NCI-H748 (cell line): ENCODE measurements at regions not wholly inside any gene's neighbourhood (a gene's known extent, or its start where the extent isn't known, plus 50 kb on each side); places are given as distances from the start of the nearest gene placed in this dataset.

Experiments used
- DNase-seq: peaks from one replicate; lab custom pipeline; 2025; ENCODE audit not compliant: unreplicated experiment; lab: John Stamatoyannopoulos, UW

DNA sequence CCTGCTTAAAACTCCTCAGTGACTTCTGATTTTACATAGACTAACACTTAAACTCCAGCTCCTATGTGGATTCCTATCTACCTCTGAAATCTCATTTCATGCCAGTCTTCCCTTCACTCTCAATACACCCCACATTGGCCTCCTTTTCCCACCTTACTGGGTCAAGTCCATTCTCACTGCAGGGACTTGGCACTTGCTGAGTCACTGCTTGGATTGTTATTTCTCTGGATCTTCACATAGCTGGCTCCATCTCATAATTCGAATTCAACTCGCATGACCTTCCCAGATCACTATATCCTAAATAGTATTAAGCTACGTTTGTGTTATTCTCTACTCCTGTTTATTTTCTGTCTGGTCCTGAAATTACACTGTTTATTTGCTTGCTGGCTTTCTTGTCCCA is 59.6 kb upstream of the FRMD4B start:
- no peak for DNase-seq

DNA sequence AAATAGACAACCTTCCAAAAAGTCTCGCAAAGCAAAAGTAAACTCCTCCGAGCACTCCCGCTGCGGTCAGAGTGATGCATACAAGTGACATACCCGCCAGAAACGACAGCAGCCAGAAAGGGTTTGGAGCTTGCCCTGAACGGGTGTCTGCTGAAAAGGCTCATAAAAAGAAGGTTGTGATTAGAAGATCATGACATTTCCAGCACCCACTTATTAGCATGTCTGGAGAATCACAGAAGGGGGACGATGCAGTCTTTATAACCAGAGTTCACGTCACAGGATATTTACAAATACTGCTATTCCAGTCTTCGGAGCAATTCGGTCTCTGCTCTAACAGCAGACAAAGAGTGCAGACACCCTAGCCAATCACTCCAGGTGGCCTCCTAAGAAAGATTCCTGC is 59.1 kb upstream of the FRMD4B start:
- DNase-seq = no peak

DNA sequence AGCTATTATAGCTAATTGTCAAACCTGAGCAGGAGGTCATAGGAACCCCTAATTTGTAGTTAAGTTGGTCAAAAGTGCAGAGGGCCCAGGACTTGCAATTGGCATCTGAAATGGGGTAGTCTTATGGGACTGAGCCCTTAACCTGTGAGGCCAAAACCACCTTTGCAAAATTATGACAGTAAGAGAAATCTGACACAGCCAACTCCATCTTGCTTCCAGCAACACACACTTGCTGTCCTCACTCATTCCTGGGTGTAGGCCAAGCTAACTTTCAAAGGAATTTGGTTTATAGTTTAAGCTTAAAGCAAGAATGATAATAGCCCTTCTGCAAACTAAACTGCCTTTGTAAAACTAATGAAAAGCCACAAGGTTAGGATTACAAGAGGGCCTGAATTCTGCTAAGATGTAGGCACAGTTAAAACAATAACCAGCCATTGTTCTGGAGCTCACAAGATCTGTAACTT is 57.6 kb upstream of the FRMD4B start:
- DNase-seq = no peak

DNA sequence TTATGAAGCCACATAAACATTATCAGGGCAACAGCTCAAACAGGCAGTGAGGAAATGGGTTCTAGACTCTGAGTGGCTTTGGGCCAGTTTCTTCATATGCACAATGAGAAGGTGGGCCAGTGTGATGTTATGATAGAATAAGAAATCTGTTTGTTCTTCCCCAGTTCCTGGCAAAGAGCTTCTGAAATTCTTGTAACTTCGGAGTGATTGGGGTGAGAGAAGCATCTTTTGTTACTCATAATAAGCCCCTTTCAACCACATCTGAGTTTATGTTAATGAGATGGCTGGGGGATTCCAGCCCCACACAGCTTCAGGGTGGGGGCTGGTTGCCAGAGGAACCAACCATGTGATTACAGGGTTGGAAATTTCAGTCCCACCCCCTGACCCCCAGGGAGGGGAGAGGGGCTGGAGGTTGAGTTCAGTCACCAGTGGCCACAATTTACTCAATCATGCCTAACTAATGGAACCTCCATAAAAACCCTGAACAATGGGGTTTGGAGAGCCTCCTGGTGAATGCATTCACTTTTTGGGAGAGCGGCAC is 57.0 kb upstream of the FRMD4B start:
- DNase-seq = no peak

DNA sequence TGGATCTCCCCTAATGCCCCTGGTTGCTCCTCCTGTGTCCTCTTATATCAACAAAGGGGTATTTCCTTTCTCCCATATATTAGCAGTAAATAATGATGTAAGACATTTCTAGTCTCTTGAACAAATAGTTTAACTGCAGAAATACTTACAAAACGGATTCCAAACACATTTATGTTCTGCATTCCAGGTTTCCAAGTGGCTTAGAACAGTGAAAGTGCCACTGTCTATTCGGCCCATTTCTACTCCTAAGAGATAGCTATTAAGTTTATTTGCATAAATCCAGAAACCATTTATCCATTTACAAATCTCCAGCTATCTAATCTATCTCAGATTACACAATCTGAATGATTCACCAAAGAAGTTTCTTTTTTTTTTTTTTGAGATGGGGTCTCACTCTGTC is 55.8 kb upstream of the FRMD4B start:
- no peak for DNase-seq

DNA sequence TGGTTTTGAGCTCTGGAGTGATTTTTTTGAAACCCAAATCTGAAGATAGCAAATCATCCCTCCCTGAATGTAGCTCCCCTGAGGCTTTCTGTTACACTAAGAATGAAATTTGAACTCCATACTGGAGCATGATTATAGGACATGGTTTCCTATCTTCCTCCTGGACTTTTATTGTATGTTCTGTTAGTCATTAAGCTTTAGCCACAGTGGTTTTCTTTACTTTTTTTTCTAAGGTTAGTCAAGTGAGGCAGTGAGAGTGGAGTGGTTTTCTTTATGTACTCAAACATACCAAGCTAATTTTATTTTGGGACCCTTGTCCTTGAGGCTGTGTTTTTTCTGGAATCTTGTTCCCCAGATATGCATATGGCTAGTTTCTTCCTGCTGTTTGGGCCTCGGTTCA is 55.2 kb upstream of the FRMD4B start:
- DNase-seq = no peak

DNA sequence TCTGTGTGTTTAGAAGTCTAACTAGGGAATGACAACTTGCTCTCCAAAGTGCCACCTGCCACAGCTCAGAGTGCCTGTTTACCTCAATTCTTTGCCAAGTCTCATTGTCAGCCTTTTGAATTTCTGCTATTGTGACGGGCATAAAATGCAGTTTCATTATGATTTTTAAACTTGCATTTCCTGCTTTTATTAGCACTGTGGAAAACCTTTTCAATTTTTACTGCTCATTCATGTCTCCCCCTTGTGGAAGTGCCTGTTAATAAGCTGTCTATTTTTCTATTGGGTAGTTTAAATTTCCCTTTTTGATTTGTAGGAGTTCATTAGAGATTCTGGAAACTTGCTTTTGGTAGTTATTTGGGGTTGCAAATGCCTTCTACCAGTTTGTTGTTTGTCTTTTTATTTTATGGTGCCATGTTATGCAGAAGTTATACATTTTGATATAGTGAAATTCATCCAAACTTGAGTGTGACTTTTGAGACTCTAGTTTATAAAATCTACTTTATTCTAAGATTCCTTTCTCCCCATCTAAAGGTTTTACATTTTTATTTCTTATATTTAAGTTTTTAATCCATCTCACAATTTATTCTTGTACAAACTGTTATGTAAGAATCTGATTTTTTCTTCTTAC is 53.9 kb upstream of the FRMD4B start:
- peak; percentile 6 for DNase-seq

DNA sequence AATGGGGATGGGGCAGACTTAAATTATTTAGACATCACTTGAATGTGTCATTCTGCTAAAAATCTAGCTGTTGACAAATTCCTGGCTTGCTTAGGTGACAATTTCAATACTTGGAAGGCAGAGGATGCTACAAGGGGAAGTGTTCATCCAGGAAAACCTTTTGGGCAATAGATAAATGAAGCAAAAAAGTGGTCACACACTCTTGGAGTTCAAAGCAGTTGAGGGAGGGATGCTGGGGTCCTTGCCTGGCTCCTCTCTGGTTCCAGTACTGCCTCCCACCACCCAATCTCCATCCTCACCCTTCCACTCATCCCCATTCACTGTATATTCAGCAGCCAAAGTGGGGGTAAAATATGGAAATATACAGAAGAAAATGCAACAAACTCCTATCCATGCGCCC is 52.6 kb upstream of the FRMD4B start:
- no peak for DNase-seq

DNA sequence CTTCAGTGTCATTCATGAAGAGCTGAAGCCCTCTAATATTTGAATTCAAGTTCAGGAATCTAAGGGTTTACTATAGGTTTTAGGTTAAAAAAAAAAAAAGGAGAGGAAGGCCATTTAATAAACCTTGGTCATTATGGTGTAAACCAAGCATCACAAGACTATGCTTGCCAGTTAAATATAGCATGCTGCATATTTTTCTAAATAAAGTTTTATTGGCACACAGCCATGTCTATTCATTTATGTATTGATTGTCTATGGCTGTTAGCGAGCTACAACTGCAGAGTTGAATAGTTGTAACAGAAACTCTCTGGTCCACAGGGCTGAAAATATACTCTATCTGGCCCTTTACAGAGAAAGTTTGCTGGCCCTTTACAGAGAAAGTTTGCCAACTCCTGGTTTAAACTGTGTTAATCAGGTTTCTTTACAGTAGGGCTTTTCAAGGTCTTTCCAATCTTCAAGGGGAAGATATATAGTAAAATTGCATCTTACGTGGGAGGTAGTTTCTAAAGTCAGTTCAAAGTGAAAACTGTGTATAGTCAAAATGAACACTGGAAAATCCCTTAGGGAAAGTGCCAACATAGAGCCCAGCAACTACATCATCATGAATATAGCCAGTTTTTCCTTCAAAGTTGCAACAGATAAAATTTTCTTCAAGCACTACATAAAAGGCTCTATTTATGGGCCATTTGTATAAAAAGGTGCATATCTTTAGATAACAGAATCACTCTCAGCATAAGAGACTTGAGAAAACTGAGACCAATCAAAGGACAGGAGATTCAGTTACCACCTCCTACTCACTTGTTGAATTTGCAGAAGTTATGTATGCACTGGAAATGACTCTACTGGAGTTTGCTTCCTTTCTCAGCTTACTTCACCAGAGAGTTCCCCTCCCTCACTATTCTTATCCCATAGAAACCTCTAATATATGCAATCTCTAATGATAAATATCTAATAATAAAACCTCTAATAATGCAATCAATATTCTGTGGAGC is 49.7 kb upstream of the FRMD4B start:
- DNase-seq = no peak
